B cell (primary cell): ENCODE measurements at regions not wholly inside any gene's neighbourhood (a gene's known extent, or its start where the extent isn't known, plus 50 kb on each side); places are given as distances from the start of the nearest gene placed in this dataset.

Experiments
- ATAC-seq: fragments of 200-7000 bp; cut with Tn5 transposase; one replicate; pipeline ENCODE4 v1.10.0; 2021; ENCODE audit warnings: low read depth, mild to moderate bottlenecking, moderate number of reproducible peaks, moderate library complexity
- CTCF ChIA-PET: fragments of 350-600 bp; sonication (Branson Sonifier 250); formaldehyde crosslinking; loops from one replicate; lab custom pipeline; 2021; ENCODE audit warnings: antibody characterized with exemption, inconsistent platforms; lab: Charles Lee
- POLR2A ChIA-PET: fragments of 350-600 bp; sonication (Branson Sonifier 250); formaldehyde crosslinking; loops from one replicate; lab custom pipeline; 2021; ENCODE audit warnings: antibody characterized with exemption; lab: Charles Lee
- DNase-seq: peaks from one replicate; pipeline ENCODE4 v3.0.0; 2013
- H2AFZ ChIP-seq: 2 replicates; pipeline ENCODE4 v1.6.1; 2012; ENCODE audit warnings: mild to moderate bottlenecking, low read depth, low read length; ENCODE audit not compliant: insufficient read depth, poor library complexity, severe bottlenecking
- H3K27ac ChIP-seq, 2 donors: 1 replicate in 1 of 2; 2 replicates in 1 of 2; pipeline ENCODE4 v1.5.1; 2012 to 2013; ENCODE audit warnings: low read length in 2 of 2, mild to moderate bottlenecking in 2 of 2, moderate library complexity in 1 of 2
- H3K27me3 ChIP-seq, 4 experiments: fragments of 200-600 bp in 1 of 4; sonication (generic) in 1 of 4; replicated peaks in 1 of 4; 1 replicate in 2 of 4; 2 replicates in 2 of 4; pipeline versions ENCODE4 v1.6.1 to v1.7.0; 2013 to 2016; ENCODE audit warnings: low read length in 3 of 4, mild to moderate bottlenecking in 2 of 4, mixed read lengths in 1 of 4, moderate library complexity in 1 of 4; ENCODE audit not compliant: insufficient read depth in 4 of 4, control insufficient read depth in 3 of 4; ENCODE audit errors: control extremely low read depth in 1 of 4
- H3K36me3 ChIP-seq, 2 experiments: replicated peaks in 1 of 2; 1 replicate in 1 of 2; 2 replicates in 1 of 2; pipeline versions ENCODE4 v1.6.1 to v1.7.1; 2013; ENCODE audit warnings: low read length in 1 of 2; ENCODE audit not compliant: insufficient read depth in 2 of 2, control insufficient read depth in 1 of 2; ENCODE audit errors: control extremely low read depth in 1 of 2, extremely low read depth in 1 of 2
- H3K4me1 ChIP-seq, 2 donors: fragments of 200-600 bp in 1 of 2; sonication (generic) in 1 of 2; 1 replicate in 1 of 2; 2 replicates in 1 of 2; pipeline versions ENCODE4 v1.5.1 to v1.6.1; 2013 to 2017; ENCODE audit warnings: low read length in 2 of 2; ENCODE audit not compliant: control insufficient read depth in 2 of 2, insufficient read depth in 2 of 2
- H3K4me2 ChIP-seq: replicated peaks from 2 replicates; pipeline ENCODE3; 2012; ENCODE audit warnings: mild to moderate bottlenecking, low read depth, low read length; ENCODE audit not compliant: poor library complexity, severe bottlenecking
- H3K4me3 ChIP-seq, 5 experiments: fragments of 200-600 bp in 1 of 5; sonication (generic) in 1 of 5; 1 replicate in 3 of 5; 2 replicates in 2 of 5; pipeline versions ENCODE4 v1.5.1 to v1.7.0; 2011 to 2016; ENCODE audit warnings: low read length in 4 of 5, mild to moderate bottlenecking in 4 of 5, low read depth in 2 of 5, control low read depth in 1 of 5, moderate library complexity in 1 of 5; ENCODE audit not compliant: insufficient read depth in 1 of 5; ENCODE audit errors: control extremely low read depth in 1 of 5, extremely low read depth in 1 of 5
- H3K79me2 ChIP-seq: fragments of 200-600 bp; sonication (generic); one replicate; pipeline ENCODE4 v1.6.0; 2016; ENCODE audit warnings: low read length; ENCODE audit not compliant: control insufficient read depth, insufficient read depth
- H3K9ac ChIP-seq: fragments of 200-600 bp; sonication (generic); 2 replicates; pipeline ENCODE4 v1.6.1; 2017; ENCODE audit warnings: mild to moderate bottlenecking, low read length, moderate library complexity
- H3K9me3 ChIP-seq, 3 donors: one replicate each; pipeline versions ENCODE4 v1.6.1 to v1.7.1; 2013; ENCODE audit warnings: low read length in 2 of 3; ENCODE audit not compliant: control insufficient read depth in 2 of 3, insufficient read depth in 1 of 3; ENCODE audit errors: control extremely low read depth in 1 of 3
- H4K20me1 ChIP-seq: 2 replicates; pipeline ENCODE4 v1.6.0; 2012; ENCODE audit warnings: mild to moderate bottlenecking, low read length; ENCODE audit not compliant: insufficient read depth, control insufficient read depth, poor library complexity, severe bottlenecking
- H3K27ac Mint-ChIP-seq: one replicate; pipeline ENCODE4 v1.8.0; 2021; ENCODE audit warnings: mixed read lengths
- H3K27me3 Mint-ChIP-seq: one replicate; pipeline ENCODE4 v1.8.0; 2021; ENCODE audit warnings: mixed read lengths
- H3K4me1 Mint-ChIP-seq: one replicate; pipeline ENCODE4 v1.8.0; 2021; ENCODE audit warnings: mixed read lengths
- H3K4me3 Mint-ChIP-seq: one replicate; pipeline ENCODE4 v1.8.0; 2021; ENCODE audit warnings: mixed read lengths
- H3K9me3 Mint-ChIP-seq: one replicate; pipeline ENCODE4 v1.8.0; 2022; ENCODE audit warnings: mixed read lengths; ENCODE audit not compliant: insufficient read depth
- CTCF ChIP-seq: fragments of 200-600 bp; IDR thresholded peaks from one replicate; pipeline ENCODE4 v1.8.0; 2022; ENCODE audit warnings: antibody characterized with exemption, mild to moderate bottlenecking
- EZH2 ChIP-seq: IDR thresholded peaks from 2 replicates; pipeline ENCODE4 v1.6.1; 2012; ENCODE audit warnings: borderline replicate concordance, low read depth, mild to moderate bottlenecking, moderate library complexity, low read length; ENCODE audit not compliant: insufficient read depth, poor library complexity, severe bottlenecking
- WGBS: methylation state at CpG from one replicate; pipeline ENCODE4 v1.1.5; 2013; ENCODE audit warnings: missing lambda C conversion rate; ENCODE audit not compliant: insufficient coverage; 5-methylcytosine and 5-hydroxymethylcytosine counted together
- intact Hi-C: fragments of 100-400 bp; cut with micrococcal nuclease; formaldehyde crosslinking; loops from one replicate; pipeline ENCODE4 v1.10.0; 2022

GRCh38 chr12:94702696-94703095, 52.3 kb upstream of the TMCC3 start:
- Mint-ChIP-seq H3K27ac (no peak overlapping the region), H3K4me1 (peaks cover 62% of the 10 kb centered on the region), H3K27me3 (no peaks in the 10 kb centered on the region), H3K4me3 (no peak overlapping the region), H3K9me3 (peaks cover 5% of the 10 kb centered on the region)
- H3K36me3 ChIP-seq: peaks cover 0 to 3% of the 10 kb centered on the region in 2 experiments
- H3K4me1 ChIP-seq: peaks cover 21 to 30% of the 10 kb centered on the region in 2 donors
- DNase-seq (no peak), ATAC-seq (no peak)
- no peak overlapping the region for H3K4me2 ChIP-seq
- CTCF ChIA-PET: interaction anchor here (0.9 to 1.3 kb wide), 2 partner anchors 23 to 173 kb away, joined by 3 to 5 read pairs; no protein-coding TSS in a partner anchor
- POLR2A ChIA-PET: no interaction called here
- WGBS: no CpG with 5 or more reads among the region's 4 CpGs
- intact Hi-C loops: no loop called here
- no peak overlapping the region for H2AFZ ChIP-seq
- peaks cover 44% of the 10 kb centered on the region for H3K79me2 ChIP-seq
- H4K20me1 ChIP-seq: peaks cover 26% of the 10 kb centered on the region
- no peaks in the 10 kb centered on the region for H3K27me3 ChIP-seq
- no peak overlapping the region for H3K27ac ChIP-seq
- H3K4me3 ChIP-seq: no peak overlapping the region
- no peak overlapping the region for H3K9ac ChIP-seq
- TF ChIP-seq CTCF (no peak), EZH2 (no peak)
- H3K9me3 ChIP-seq: no peaks in the 10 kb centered on the region

- CTCF ChIA-PET: interaction anchor here (1.1 kb wide), 1 partner anchor 9 kb away, joined by 4 read pairs; no protein-coding TSS in a partner anchor
- H3K27me3 Mint-ChIP-seq: no peaks in the 10 kb centered on the region
Measured at GRCh38 chr12:94701711-94702110, 51.4 kb upstream of the TMCC3 start.

More at GRCh38 chr12:94701711-94702110, 51.4 kb upstream of the TMCC3 start:
- H3K4me2 ChIP-seq: no peak overlapping the region
- H3K4me1 ChIP-seq: peaks cover 20 to 28% of the 10 kb centered on the region in 2 donors
- H3K4me1 Mint-ChIP-seq: peaks cover 56% of the 10 kb centered on the region
- POLR2A ChIA-PET: no interaction called here
- TF ChIP-seq CTCF (no peak), EZH2 (no peak)
- peaks cover 42% of the 10 kb centered on the region for H3K79me2 ChIP-seq
- H3K9me3 ChIP-seq: no peaks in the 10 kb centered on the region
- no peak overlapping the region for H3K9ac ChIP-seq
- H3K27ac Mint-ChIP-seq: no peak overlapping the region
- no peak overlapping the region for H3K4me3 Mint-ChIP-seq
- peaks cover 2 to 3% of the 10 kb centered on the region in 2 experiments for H3K36me3 ChIP-seq
- no peak overlapping the region for H2AFZ ChIP-seq
- DNase-seq (no peak), ATAC-seq (no peak)
- H3K9me3 Mint-ChIP-seq: peaks cover 5% of the 10 kb centered on the region
- WGBS: 30% methylated on average over 2 of the region's 2 CpGs
- H3K27ac ChIP-seq: no peak overlapping the region
- H4K20me1 ChIP-seq: peaks cover 20% of the 10 kb centered on the region
- no peak overlapping the region for H3K4me3 ChIP-seq
- no peaks in the 10 kb centered on the region for H3K27me3 ChIP-seq
- intact Hi-C loops: no loop called here
